ENCODE measurements at regions not wholly inside any gene's neighbourhood (a gene's known extent, or its start where the extent isn't known, plus 50 kb on each side); places are given as distances from the start of the nearest gene placed in this dataset.

DNA sequence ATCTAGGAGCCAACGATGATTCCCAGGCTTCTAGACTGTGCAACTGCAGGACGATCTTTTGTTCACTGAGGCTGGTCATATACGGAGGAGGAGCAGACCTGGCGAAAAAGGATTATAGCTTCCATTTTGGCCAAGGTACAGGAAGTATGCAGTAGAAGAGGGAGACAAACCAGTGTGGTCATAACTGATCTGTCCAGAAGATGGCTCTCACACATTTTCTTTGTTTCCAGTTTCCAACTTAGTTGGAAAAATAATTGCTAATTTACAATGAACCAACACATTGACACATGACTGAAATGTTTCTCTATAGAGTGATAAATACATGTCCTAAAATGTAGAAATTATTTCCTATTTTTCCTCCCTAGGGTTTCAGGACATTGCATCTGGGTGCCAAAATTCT, 364.1 kb upstream of the BTBD3 start:
- DNase-seq, result peak; percentile 60

DNA sequence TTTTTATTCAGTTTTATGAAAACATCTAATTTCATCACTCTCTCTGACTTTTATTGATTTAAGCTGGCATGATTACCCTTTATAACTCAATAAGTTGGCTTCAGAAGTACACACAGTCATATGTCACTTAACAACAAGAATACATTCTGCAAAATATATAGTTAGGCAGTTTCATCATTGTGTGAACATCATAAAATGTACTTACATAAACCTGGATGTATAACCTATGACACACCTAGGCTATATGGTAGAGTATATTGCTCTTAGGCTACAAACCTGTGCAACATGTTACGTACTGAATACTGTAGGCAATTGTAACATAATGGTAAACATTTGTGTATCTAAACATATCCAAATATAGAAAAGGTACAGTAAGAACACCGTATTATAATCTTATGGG, 362.2 kb upstream of the BTBD3 start:
- DNase-seq, result no peak

DNA sequence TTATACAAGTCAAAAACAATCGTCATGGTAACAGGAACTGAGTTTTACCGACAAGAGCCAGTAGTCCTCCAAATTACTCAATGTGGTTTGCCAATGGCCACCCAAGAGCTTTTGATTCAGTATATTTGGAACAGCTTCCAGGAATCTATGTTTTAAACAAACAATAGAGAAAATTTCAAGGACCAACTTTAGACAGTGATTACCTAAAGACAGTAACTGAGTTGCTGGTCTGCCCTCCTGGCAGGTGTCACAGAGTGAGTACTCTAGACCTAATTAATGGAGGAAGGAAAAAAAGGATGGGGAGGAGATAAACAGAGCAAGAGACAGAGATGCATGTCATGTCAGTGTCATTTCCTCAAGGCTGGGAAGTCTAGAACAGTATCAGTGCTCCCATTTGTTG, 361.3 kb upstream of the BTBD3 start:
- DNase-seq, result no peak

- no peak for DNase-seq
Observed at GRCh38 chr20:11564491-11564890, 353.2 kb upstream of the BTBD3 start.

GRCh38 chr20:11569163-11569562, 348.5 kb upstream of the BTBD3 start:
- DNase-seq, result no peak

DNA sequence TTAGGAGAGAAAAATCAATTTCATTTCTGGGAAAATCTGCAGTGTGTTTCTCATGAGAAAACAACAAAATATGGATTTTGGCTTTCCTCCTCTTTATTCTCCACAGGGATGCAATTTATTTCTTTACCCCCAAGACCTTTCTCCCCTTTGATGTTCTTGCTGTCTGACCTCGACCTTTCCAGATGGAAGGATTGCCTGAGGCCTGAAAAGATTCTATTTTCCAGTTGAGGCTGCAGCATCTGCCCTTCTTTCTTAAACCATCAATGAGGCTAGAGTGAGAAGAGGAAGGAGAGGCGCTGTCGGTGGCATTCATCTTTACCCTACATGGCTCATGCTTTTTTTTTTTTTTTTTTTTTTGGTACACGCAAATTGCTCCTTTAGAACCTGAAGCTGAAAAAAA, 344.2 kb upstream of the BTBD3 start:
- DNase-seq, result no peak

DNA sequence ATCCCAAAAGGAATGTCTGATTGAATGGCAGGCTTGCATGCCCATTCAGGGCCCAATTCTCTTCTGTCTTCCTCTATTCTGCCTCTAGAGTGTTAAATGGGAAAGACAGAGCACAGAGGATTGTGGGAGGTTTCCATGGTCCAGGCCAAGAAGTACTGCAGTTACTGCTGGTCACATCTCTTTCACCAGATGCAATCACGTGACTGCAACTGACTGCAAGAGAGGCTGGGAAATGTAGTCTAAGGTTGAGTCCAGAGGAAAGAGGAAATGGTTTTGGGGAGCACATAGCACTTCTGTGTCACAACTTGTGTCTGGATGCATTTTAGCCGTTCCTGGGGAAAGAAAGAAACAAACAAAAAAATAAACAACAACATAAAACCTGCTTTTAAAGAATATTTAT, 336.4 kb upstream of the BTBD3 start:
- peak; percentile 93 for DNase-seq

DNA sequence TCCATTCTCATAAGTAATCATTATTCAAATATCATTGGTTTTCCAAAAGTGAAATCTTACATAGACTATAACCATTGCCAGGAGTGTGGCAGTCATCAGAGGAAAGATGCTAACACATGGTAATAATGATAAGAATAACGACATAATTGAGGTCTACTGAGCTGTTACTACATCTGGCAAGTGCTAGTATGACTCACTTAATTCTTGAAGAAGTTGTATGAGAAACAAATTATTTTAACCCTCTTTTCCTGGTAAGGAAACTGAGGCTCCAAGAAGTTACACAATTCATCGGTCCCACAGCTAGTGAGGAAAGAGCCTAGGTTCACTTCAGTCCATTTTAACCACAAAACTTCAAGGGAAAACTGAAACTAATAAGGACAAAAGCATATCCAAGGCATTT, 335.6 kb upstream of the BTBD3 start:
- peak; percentile 88 for DNase-seq

DNA sequence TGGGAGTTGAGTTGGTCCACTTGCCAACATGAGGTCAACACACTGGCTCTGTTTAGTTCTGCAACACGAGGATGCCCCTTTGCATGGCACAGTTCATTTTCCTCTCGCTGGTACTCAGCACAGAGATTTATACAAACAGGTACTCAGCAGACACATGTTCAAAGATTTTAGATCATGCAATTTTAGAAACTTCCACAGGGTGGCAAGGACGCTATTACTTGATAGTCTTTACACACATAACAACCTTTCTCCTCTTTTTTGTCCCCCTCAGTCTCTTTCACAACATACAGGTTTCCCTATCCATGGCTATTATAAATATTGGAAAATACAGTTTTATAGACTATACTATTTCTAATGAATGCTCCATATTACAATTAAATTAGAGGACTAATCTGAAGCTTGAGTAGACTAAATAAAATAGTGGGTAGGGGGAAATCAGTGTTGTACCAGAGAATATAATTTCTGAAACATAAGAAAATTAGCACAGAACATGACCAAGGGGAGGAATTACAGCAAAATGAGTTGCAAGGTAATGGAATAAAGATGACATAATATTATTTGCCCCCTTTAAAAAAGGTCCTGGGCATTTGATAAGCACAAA, 331.8 kb upstream of the BTBD3 start:
- peak; percentile 68 for DNase-seq

GRCh38 chr20:11588875-11589274, 328.8 kb upstream of the BTBD3 start:
- DNase-seq, result no peak

GRCh38 chr20:11591965-11592364, 325.7 kb upstream of the BTBD3 start:
- DNase-seq, result no peak

DNA sequence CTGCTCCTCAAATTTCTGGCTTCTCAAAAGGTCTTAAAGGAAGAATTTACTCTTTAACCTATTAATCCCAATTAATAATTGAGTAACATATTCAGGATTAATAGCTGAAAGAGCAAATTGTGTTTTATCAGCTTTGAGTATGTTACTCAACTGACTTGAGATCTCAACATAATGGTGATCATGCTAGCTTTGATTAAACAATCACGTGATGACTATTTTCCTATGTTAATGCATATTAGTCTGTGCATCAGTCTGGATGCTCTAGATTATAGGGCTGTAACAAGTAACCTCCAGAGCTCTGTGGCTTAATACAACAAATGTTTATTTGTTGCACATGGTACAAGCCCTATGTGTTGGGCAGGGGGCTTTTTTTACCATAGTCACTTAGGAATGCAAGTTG, 313.4 kb upstream of the BTBD3 start:
- DNase-seq, result no peak

DNA sequence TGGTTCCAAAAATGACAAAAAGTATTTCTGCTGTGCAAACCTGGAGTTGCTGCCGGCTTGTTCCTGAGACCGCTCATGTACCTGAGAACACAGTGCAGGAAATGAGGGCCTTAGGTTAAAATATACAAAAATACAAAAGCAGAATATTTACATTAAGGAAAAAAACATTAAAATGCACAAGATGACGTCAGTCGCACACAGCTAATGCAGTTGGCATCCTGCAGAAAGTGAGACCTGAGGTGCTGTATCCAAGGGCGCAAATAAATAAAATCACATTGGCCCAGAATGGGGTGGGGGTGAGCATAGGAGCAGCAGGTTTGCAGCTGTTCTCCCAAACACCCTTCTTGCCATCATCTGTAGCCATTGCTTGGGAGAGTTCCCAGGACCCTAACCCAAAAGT, 310.6 kb upstream of the BTBD3 start:
- no peak for DNase-seq

DNA sequence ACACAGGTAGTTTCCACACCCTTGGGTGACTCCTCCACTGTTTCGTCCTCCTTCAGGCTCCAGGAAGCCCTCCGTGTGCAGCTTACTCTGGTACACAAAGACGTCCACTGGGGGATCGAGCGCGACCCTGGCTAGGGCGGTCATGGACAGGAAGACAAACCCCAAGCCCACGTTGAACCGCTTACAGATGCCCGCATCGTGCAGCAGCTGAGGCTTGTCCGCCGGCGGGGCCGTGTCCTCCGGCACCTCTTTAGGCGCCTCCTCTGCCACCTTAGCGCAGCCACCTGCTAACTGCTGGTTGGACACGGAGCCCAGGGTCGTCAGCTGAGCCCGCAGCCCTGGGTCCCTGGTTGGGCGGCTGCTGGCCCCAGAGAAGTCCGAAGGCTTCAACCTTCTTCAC, 309.0 kb upstream of the BTBD3 start:
- DNase-seq, result no peak

DNA sequence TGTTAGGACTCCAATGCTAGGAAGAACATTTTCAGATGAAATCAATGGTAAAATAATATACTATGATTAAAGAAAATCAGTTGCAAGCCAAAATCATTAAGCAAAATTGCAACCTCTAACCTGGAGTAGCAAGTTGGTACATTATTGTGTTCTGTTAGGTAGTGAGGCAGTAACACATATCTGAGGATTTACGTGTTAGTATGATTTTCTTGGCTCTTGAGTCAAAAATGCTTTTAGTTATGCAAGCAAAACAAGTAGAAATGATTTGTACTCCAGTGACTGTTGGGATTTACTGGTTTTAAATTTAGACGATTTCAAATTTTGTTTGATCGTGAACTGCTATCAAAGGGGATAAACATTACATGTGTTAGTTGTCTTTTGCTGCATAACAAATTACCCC, 293.0 kb upstream of the BTBD3 start:
- no peak for DNase-seq

DNA sequence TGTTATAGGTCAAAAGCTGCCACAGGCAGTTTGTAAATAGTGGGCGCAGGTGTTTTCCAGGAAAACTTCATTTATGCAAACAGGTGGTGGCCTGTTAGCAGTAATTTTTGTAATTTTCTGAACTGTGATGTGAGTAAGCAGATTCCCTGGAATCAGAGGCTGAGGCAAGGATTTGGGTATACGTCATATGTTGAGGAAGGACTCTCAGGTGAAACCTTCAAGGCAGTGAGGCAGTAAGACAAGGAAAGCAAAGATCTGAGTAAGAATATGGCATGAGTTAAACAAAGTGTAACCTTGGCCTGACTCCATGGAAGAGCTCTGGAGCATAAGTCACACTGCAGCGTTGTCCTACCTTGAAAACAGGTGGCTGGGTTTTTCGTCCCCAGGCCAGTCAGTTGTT, 291.1 kb upstream of the BTBD3 start:
- DNase-seq, result no peak

GRCh38 chr20:11642866-11643265, 274.8 kb upstream of the BTBD3 start:
- no peak for DNase-seq

DNA sequence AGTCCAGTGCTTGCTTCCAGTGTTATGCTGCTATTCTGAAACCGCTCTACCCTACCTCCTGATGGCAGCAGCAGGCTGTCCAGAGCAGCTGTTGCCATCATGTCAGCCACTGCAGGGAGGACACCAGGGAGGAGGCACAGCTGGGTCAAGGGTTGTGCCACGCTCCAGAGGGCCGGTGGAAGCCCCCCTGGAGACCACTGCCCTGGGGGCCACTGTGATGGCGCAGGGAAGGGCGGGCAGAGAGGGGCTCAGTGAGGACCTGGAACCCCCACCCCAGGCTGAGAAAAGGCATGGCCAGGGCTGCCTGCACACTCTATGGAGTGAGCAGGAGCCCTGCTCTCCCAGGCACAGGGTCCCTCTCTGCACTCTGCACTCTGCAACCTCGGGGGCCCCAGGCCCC, 271.3 kb upstream of the BTBD3 start:
- no peak for DNase-seq

GRCh38 chr20:11650566-11650965, 267.1 kb upstream of the BTBD3 start:
- DNase-seq, result no peak

DNA sequence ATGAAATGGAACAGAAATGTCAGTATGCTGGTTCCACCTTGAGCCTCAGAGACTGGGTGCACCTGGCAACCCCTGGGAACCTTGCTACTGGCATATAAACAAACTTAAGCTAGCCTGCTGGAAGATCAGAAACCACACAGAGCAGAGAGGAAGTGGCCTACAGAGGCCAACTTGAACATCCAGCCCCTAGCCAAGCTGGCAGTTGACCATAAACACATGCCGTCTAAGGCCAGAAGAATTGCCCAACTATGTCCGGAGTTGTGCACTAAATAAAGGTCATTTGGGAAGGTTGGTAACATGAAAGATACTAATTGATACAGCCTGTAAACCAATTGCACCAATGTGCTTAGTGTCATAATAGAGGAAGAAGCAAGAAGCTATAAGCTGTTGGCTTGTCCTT, 266.6 kb upstream of the BTBD3 start:
- peak; percentile 14 for DNase-seq

DNA sequence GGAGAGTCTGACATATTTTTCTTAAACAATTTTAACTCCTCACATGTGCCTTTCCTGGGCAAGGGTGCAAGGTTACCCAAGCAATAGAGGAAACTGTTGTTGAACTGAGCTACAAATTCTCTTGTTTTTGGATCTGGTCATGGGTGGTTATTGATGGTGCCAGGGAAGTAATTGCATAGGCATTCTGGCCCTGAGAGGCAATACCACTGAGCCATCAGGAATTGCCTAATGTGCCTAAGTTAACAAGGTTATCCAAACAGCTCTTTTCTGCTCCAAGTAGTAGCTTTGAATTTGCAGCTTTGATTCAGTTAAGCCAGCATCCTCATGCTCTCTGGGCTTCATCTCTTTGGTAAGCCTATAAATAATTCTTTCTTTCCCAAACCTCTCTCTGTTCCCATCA, 266.0 kb upstream of the BTBD3 start:
- no peak for DNase-seq

DNA sequence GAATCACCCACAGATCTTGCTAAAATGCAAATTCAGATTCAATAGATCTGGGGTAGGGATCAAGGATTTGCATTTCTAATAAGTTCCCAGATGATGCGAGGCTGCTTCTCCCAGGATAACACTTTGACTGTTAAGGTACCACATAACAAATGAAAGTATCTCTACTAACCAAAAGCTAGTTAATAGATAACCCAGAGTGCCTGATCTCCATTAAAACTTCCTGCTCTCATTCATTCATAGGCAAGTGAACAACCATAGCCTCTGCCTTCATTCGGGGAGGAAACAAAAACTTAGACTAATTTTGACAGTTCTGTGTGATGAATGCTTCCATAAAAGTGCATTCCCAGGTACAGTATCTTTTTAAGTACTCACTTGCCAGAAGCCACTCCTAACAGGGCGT, 265.6 kb upstream of the BTBD3 start:
- no peak for DNase-seq

- no peak for DNase-seq
Observed at GRCh38 chr20:11654766-11655165, 262.9 kb upstream of the BTBD3 start.

DNA sequence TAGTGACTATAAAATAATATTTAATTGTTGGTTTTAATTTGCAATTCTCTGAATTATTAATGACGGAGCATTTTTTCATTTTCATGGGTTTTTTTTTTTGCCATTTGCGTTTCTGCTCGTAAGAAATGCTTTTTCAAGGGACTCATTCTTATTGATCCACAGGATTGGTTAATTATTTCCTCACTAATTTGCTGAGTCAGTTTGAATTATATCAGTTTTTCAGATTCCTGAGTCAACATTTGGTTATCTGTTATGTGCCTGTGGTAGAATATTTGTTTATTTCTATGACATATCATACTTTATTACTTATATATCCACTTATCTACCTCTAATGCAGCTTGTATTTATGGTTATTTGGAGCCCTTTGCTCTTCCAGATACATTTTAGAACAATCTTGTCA, 257.0 kb upstream of the BTBD3 start:
- DNase-seq, result no peak

DNA sequence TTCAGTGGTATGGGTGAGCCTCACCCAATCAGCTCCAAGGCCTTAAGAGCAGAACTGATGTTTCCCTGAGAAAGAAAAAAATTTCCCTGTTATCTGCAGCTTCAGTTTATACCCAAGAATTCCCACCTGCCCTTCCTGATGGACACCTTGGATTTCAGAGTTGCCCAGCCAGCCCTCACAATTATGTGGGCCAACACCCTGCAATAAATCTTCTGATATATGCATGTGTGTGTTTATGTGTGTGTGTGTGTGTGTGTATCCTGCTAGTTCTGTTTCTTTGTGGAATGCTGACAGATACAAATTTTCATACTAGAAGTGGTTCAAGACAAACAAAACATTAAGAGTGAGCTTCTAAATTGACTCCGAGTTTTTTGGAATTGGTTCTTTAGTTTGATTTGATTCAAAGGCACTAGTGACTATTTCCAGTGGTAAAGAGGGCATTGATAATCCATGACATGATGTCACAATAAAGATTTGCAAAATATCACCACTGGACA, 246.6 kb upstream of the BTBD3 start:
- DNase-seq, result no peak

DNA sequence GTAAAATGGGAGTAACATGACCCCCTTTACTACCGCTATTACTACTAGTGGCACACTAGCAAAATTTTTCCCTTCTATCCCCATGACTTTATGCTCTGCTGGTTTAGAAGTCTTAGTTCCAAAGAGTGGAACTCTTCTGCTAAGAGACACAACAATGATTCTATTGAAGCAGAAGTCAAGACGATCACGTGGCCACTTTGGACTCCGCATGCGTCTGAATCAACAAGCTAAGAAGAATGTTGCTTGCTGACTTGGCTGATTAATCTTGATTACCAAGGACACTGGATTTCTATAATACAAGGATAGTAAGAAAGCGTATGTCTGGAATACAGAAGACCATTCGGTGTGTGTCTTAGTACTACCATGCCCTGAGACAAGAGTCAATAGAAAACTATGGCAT, 244.7 kb upstream of the BTBD3 start:
- no peak for DNase-seq
